IMR-90 (cell line): ENCODE measurements at regions not wholly inside any gene's neighbourhood (a gene's known extent, or its start where the extent isn't known, plus 50 kb on each side); places are given as distances from the start of the nearest gene placed in this dataset.

Experiments used
- ATAC-seq: fragments of 200-7000 bp; cut with Tn5 transposase; 2 replicates; pipeline ENCODE4 v1.9.1; 2020; ENCODE audit warnings: low read depth, mild to moderate bottlenecking, moderate library complexity
- BruUV-seq: library from RNA; stranded (reverse); fragments of 400-500 nt; replicated peaks from 2 replicates; lab custom pipeline; 2021; lab: Mats Ljungman, UMichigan
- CTCF ChIA-PET: fragments of 300-600 bp; formaldehyde crosslinking; extraction: SDS; loops from one replicate; lab custom pipeline; 2021; ENCODE audit warnings: antibody characterized with exemption; lab: Yijun Ruan, JAX
- POLR2A ChIA-PET: fragments of 300-600 bp; sonication (Branson Sonifier 250); formaldehyde crosslinking; loops from one replicate; lab custom pipeline; 2022; ENCODE audit warnings: antibody characterized with exemption; ENCODE audit not compliant: unreplicated experiment; lab: Charles Lee
- DNase-seq: peaks from one replicate; pipeline ENCODE4 v3.0.0; 2013
- H2AFZ ChIP-seq: replicated peaks from 2 replicates; pipeline ENCODE3; 2013; ENCODE audit warnings: low read length, mild to moderate bottlenecking; ENCODE audit not compliant: poor library complexity
- H2AK5ac ChIP-seq: 2 replicates; pipeline ENCODE4 v1.6.1; 2013; ENCODE audit warnings: low read depth, low read length, inconsistent platforms
- H2AK9ac ChIP-seq: replicated peaks from 2 replicates; pipeline ENCODE3; 2013; ENCODE audit warnings: mild to moderate bottlenecking, low read depth, low read length, moderate library complexity; ENCODE audit not compliant: poor library complexity
- H2BK120ac ChIP-seq: 2 replicates; pipeline ENCODE4 v1.6.1; 2013; ENCODE audit warnings: low read depth, low read length, inconsistent platforms
- H2BK15ac ChIP-seq: 3 replicates; pipeline ENCODE4 v1.6.1; 2013; ENCODE audit warnings: low read depth, low read length, inconsistent platforms
- H2BK20ac ChIP-seq: 2 replicates; pipeline ENCODE4 v1.6.1; 2013; ENCODE audit warnings: low read depth, mild to moderate bottlenecking, inconsistent platforms, low read length, moderate library complexity
- H2BK5ac ChIP-seq: 2 replicates; pipeline ENCODE4 v1.6.1; 2013; ENCODE audit warnings: mild to moderate bottlenecking, low read depth, low read length, inconsistent platforms; ENCODE audit not compliant: poor library complexity, severe bottlenecking
- H3K14ac ChIP-seq: replicated peaks from 2 replicates; pipeline ENCODE4 v1.6.1; 2013; ENCODE audit warnings: low read depth, low read length, inconsistent platforms
- H3K18ac ChIP-seq: 2 replicates; pipeline ENCODE4 v1.6.1; 2013; ENCODE audit warnings: low read depth, low read length, control low read depth
- H3K23ac ChIP-seq: 2 replicates; pipeline ENCODE4 v1.6.1; 2013; ENCODE audit warnings: low read depth, low read length, inconsistent platforms
- H3K27ac ChIP-seq: 2 replicates; pipeline ENCODE4 v1.5.1; 2013; ENCODE audit warnings: mild to moderate bottlenecking, control low read depth, low read length; ENCODE audit not compliant: insufficient read depth
- H3K27me3 ChIP-seq: 2 replicates; pipeline ENCODE4 v1.6.1; 2013; ENCODE audit warnings: low read length; ENCODE audit not compliant: control insufficient read depth, insufficient read depth
- H3K36me3 ChIP-seq: 2 replicates; pipeline ENCODE4 v1.6.1; 2013; ENCODE audit warnings: low read length, mixed read lengths; ENCODE audit not compliant: control insufficient read depth, insufficient read depth
- H3K4ac ChIP-seq: 2 replicates; pipeline ENCODE4 v1.6.1; 2013; ENCODE audit warnings: low read depth, low read length, inconsistent platforms
- H3K4me1 ChIP-seq: 2 replicates; pipeline ENCODE4 v1.6.1; 2013; ENCODE audit warnings: low read length, mixed read lengths; ENCODE audit not compliant: control insufficient read depth, insufficient read depth
- H3K4me2 ChIP-seq: 2 replicates; pipeline ENCODE4 v1.6.1; 2013; ENCODE audit warnings: low read depth, mild to moderate bottlenecking, control low read depth, low read length, moderate library complexity
- H3K4me3 ChIP-seq: 2 replicates; pipeline ENCODE4 v1.5.1; 2013; ENCODE audit warnings: low read depth, mild to moderate bottlenecking, control low read depth, low read length, moderate library complexity; ENCODE audit not compliant: insufficient read depth
- H3K56ac ChIP-seq: 2 replicates; pipeline ENCODE4 v1.6.1; 2013; ENCODE audit warnings: low read length, inconsistent platforms; ENCODE audit not compliant: insufficient read depth; ENCODE audit errors: extremely low read depth
- H3K79me1 ChIP-seq, 2 experiments: 2 replicates each; pipeline ENCODE4 v1.6.1; 2013; ENCODE audit warnings: low read length in 2 of 2, inconsistent platforms in 1 of 2, low read depth in 1 of 2
- H3K9ac ChIP-seq: 2 replicates; pipeline ENCODE4 v1.6.1; 2013; ENCODE audit warnings: low read depth, low read length, control low read depth
- H3K9me1 ChIP-seq: 2 replicates; pipeline ENCODE4 v1.6.1; 2013; ENCODE audit warnings: low read length, inconsistent platforms; ENCODE audit not compliant: insufficient read depth
- H3K9me3 ChIP-seq: 2 replicates; pipeline ENCODE4 v1.6.1; 2013; ENCODE audit warnings: low read length; ENCODE audit not compliant: control insufficient read depth, insufficient read depth
- H4K20me1 ChIP-seq: 2 replicates; pipeline ENCODE4 v1.6.1; 2013; ENCODE audit warnings: low read length, inconsistent platforms; ENCODE audit not compliant: insufficient read depth
- H4K5ac ChIP-seq: 2 replicates; pipeline ENCODE4 v1.6.1; 2013; ENCODE audit warnings: mild to moderate bottlenecking, low read depth, low read length, control low read depth
- H4K8ac ChIP-seq, 2 experiments: 2 replicates each; pipeline ENCODE4 v1.6.1; 2013; ENCODE audit warnings: low read depth in 2 of 2, low read length in 2 of 2, control low read depth in 1 of 2, inconsistent platforms in 1 of 2
- H4K91ac ChIP-seq: 2 replicates; pipeline ENCODE4 v1.6.1; 2013; ENCODE audit warnings: low read depth, low read length, inconsistent platforms; ENCODE audit not compliant: insufficient read depth
- CEBPB ChIP-seq: IDR thresholded peaks from 2 replicates; pipeline ENCODE4 v1.6.1; 2012; ENCODE audit warnings: low read depth, low read length, improper control_type of control experiment
- CHD1 ChIP-seq: IDR thresholded peaks from 2 replicates; pipeline ENCODE4 v1.6.1; 2012; ENCODE audit warnings: low read depth, low read length, improper control_type of control experiment
- FOS ChIP-seq: fragments of 150-350 bp; IDR thresholded peaks from 2 replicates; pipeline ENCODE4 v1.6.1; 2016; ENCODE audit warnings: low read depth, low read length
- MAFK ChIP-seq: IDR thresholded peaks from 2 replicates; pipeline ENCODE4 v1.6.1; 2012; ENCODE audit warnings: low read depth, low read length, improper control_type of control experiment
- MAZ ChIP-seq: IDR thresholded peaks from 2 replicates; pipeline ENCODE4 v1.6.1; 2012; ENCODE audit warnings: low read depth, mild to moderate bottlenecking, low read length, improper control_type of control experiment, moderate library complexity, borderline replicate concordance
- MXI1 ChIP-seq: IDR thresholded peaks from 2 replicates; pipeline ENCODE4 v1.6.1; 2012; ENCODE audit warnings: low read depth, mild to moderate bottlenecking, low read length, moderate library complexity, borderline replicate concordance
- NFE2L2 ChIP-seq: fragments of 150-350 bp; IDR thresholded peaks from 2 replicates; pipeline ENCODE4 v1.6.1; 2016; ENCODE audit warnings: low read depth, mild to moderate bottlenecking, low read length
- POLR2A ChIP-seq: IDR thresholded peaks from 2 replicates; pipeline ENCODE4 v1.6.1; 2012; ENCODE audit warnings: mild to moderate bottlenecking, low read depth, low read length
- RCOR1 ChIP-seq: IDR thresholded peaks from 2 replicates; pipeline ENCODE4 v1.6.1; 2012; ENCODE audit warnings: mild to moderate bottlenecking, low read length, improper control_type of control experiment; ENCODE audit not compliant: insufficient replicate concordance
- RFX5 ChIP-seq: IDR thresholded peaks from 2 replicates; pipeline ENCODE4 v1.8.0; 2012; ENCODE audit warnings: low read depth, mild to moderate bottlenecking, low read length, moderate library complexity
- SMC3 ChIP-seq: fragments of 150-350 bp; IDR thresholded peaks from 2 replicates; pipeline ENCODE4 v1.6.1; 2016; ENCODE audit warnings: low read depth, mild to moderate bottlenecking, antibody characterized with exemption, low read length, moderate library complexity
- WGBS, 2 experiments: methylation state at CpG; one replicate each; pipeline versions ENCODE4 v1.1.5 to v1.1.7; 2013; ENCODE audit warnings: missing lambda C conversion rate in 2 of 2; ENCODE audit not compliant: insufficient read length in 1 of 2; ENCODE audit errors: extremely low coverage in 2 of 2; 5-methylcytosine and 5-hydroxymethylcytosine counted together
- dilution Hi-C: fragments of 300-500 bp; cut with HindIII; formaldehyde crosslinking; loops from one replicate; pipeline ENCODE4 v1.14.3; 2018; ENCODE audit warnings: low sequenced_read_pairs; ENCODE audit not compliant: unreplicated experiment
- in situ Hi-C: fragments of 300-500 bp; cut with MboI; formaldehyde crosslinking; loops from 3 replicates; pipeline ENCODE4 v1.14.3; 2019; ENCODE audit warnings: low sequenced_read_pairs, inconsistent platforms, mixed read lengths
- intact Hi-C: fragments of 100-400 bp; cut with micrococcal nuclease; formaldehyde crosslinking; loops from 2 replicates; pipeline ENCODE4 v1.10.0; 2022
- TF ChIP-seq, protein P1 (sequence below): fragments of 150-350 bp; IDR thresholded peaks from 2 replicates; pipeline ENCODE4 v1.6.1; 2016; ENCODE audit warnings: low read depth, mild to moderate bottlenecking, low read length, moderate library complexity, borderline replicate concordance
- TF ChIP-seq, protein P2 (sequence below): fragments of 150-350 bp; IDR thresholded peaks from 2 replicates; pipeline ENCODE4 v1.6.1; 2017; ENCODE audit warnings: mild to moderate bottlenecking, antibody characterized with exemption, low read length, low read depth
- TF ChIP-seq, protein P3 (sequence below): conservative IDR thresholded peaks from 2 replicates; pipeline ENCODE4 v1.5.1; 2012; ENCODE audit warnings: mild to moderate bottlenecking, low read depth, low read length, improper control_type of control experiment

DNA sequence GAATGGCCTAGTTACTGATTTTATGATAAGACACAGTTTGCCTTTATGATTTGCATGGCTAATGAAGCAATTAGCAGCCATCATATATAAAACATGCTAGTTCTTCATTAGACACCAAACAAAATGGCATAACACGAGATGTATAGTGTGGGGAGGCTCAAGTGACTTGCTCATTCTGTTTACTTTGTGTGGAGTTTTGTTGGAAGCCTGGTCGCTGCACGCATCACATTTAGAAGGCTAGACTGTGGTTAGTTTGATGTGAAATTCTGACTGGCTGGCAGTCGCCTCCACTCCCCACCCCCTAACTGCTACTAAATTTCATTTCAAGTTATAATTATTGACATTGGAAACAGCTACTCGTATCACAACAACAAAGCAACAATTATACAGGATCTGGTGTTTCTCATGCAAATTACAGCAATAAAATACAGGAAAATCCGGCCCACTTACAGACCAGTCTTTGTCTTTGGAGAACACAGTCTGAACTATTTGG is 356.1 kb downstream of the LMO4 start:
- CTCF ChIA-PET: interaction anchor here (1.6 kb wide), 1 partner anchor 269 kb away, joined by 4 read pairs; no protein-coding TSS in a partner anchor
- Histone ChIP-seq H3K23ac (peak overlapping the region; percentile 93; the same call in 1 of the 2 replicates), H4K5ac (peak overlapping the region; percentile 99; the same call in 1 of the 2 replicates), H2AK9ac (no peak overlapping the region), H3K9me1 (no peaks in the 10 kb centered on the region; the same call in 1 of the 2 replicates), H2BK120ac (peak overlapping the region; percentile 95), H2AK5ac (no peak overlapping the region), H2BK15ac (no peak overlapping the region), H2BK20ac (peak overlapping the region; percentile 12; the same call in 1 of the 2 replicates), H4K91ac (0 out of 2 replicates have a peak overlapping the region, but pooled peaks have one; percentile 92), H3K36me3 (no peaks in the 10 kb centered on the region), H3K79me1 (no peaks in the 10 kb centered on the region), H2BK5ac (peak overlapping the region; percentile 81), H3K27me3 (no peaks in the 10 kb centered on the region), H3K9ac (peak overlapping the region; percentile 97; the same call in 1 of the 2 replicates), H4K8ac (peak overlapping the region; percentile 79 to 92; a peak in 3 of 4 replicates), H3K27ac (peak overlapping the region; percentile 96; the same call in 1 of the 2 replicates), H3K9me3 (no peaks in the 10 kb centered on the region), H3K14ac (peak overlapping the region; percentile 89), H3K4ac (peak overlapping the region; percentile 89; the same call in 1 of the 2 replicates), H3K4me2 (peak overlapping the region; percentile 97), H4K20me1 (no peaks in the 10 kb centered on the region), H3K56ac (peak overlapping the region; percentile 76; the same call in 1 of the 2 replicates), H3K4me1 (peaks cover 10% of the 10 kb centered on the region), H3K4me3 (peak overlapping the region; percentile 89; the same call in 1 of the 2 replicates), H3K18ac (peak overlapping the region; percentile 99), H2AFZ (peak overlapping the region; percentile 60)
- dilution Hi-C loops: no loop called here
- WGBS, 2 experiments: no CpG with 5 or more reads among the region's 6 CpGs
- no TSS peak for BruUV-seq
- ATAC-seq (peak; percentile 72), DNase-seq (peak; percentile 72)
- POLR2A ChIA-PET: interaction anchor here (0.8 kb wide), 1 partner anchor 354 kb away, joined by 3 read pairs; no protein-coding TSS in a partner anchor
- intact Hi-C loops: loop anchor here (2.0 to 5.0 kb wide), 2 partner anchors 268 to 354 kb away; no protein-coding TSS in a partner anchor
- in situ Hi-C loops: loop anchor here (10.0 kb wide), 1 partner anchor 260 kb away; no protein-coding TSS in a partner anchor
- TF ChIP-seq, protein P1, sequence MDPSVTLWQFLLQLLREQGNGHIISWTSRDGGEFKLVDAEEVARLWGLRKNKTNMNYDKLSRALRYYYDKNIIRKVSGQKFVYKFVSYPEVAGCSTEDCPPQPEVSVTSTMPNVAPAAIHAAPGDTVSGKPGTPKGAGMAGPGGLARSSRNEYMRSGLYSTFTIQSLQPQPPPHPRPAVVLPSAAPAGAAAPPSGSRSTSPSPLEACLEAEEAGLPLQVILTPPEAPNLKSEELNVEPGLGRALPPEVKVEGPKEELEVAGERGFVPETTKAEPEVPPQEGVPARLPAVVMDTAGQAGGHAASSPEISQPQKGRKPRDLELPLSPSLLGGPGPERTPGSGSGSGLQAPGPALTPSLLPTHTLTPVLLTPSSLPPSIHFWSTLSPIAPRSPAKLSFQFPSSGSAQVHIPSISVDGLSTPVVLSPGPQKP: no peak
- TF ChIP-seq, protein P2, sequence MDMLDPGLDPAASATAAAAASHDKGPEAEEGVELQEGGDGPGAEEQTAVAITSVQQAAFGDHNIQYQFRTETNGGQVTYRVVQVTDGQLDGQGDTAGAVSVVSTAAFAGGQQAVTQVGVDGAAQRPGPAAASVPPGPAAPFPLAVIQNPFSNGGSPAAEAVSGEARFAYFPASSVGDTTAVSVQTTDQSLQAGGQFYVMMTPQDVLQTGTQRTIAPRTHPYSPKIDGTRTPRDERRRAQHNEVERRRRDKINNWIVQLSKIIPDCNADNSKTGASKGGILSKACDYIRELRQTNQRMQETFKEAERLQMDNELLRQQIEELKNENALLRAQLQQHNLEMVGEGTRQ: no peak
- TF ChIP-seq CEBPB (no peak), POLR2A (no peak), MAZ (0 out of 2 replicates have a peak, but pooled peaks have one; percentile 4), CHD1 (no peak), RFX5 (no peak), RCOR1 (no peak), FOS (peak; percentile 15; the same call in 1 of the 2 replicates), SMC3 (no peak), NFE2L2 (no peak), MAFK (no peak), MXI1 (no peak)
- TF ChIP-seq, protein P3, sequence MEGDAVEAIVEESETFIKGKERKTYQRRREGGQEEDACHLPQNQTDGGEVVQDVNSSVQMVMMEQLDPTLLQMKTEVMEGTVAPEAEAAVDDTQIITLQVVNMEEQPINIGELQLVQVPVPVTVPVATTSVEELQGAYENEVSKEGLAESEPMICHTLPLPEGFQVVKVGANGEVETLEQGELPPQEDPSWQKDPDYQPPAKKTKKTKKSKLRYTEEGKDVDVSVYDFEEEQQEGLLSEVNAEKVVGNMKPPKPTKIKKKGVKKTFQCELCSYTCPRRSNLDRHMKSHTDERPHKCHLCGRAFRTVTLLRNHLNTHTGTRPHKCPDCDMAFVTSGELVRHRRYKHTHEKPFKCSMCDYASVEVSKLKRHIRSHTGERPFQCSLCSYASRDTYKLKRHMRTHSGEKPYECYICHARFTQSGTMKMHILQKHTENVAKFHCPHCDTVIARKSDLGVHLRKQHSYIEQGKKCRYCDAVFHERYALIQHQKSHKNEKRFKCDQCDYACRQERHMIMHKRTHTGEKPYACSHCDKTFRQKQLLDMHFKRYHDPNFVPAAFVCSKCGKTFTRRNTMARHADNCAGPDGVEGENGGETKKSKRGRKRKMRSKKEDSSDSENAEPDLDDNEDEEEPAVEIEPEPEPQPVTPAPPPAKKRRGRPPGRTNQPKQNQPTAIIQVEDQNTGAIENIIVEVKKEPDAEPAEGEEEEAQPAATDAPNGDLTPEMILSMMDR: no peak
